ENCODE measurements at regions not wholly inside any gene's neighbourhood (a gene's known extent, or its start where the extent isn't known, plus 50 kb on each side); places are given as distances from the start of the nearest gene placed in this dataset.

DNA sequence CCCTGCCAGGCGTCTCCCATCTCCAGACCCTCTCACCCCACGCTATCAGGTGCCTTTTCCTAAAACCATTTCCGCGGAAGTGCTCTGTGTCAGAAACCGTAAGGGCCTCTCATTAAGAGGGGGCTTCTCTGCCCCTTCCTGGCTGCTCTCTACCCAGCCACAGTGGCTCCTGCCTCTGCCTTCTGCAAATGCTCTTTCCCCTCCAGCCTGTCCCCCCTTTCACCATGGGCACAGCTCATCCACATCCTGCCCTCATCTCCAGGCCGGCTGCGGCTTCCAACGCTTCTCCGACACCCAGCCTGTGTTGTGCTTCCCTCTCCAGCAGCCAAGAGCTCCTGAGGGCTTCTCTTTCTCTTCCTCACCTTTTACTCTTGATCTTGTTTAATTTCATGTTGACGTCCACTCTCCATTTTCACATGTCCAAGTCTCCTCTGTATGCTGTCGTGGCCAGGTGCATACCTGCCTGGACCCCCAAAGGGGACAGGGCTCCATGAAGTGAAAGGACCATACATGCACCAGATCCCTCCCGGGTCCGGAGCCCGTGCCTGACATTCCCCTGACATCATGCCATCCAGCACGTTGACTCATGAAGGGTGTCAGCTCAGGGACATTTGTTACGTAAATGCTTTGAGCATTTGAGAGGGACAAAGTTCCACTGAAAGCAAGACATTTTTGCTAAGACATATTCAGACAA is 306.5 kb downstream of the AJAP1 start:
- WGBS (ENCODE audit: insufficient coverage), result 86% methylated on average over 15 of the region's 16 CpGs
- Histone ChIP-seq H2AFZ (ENCODE audit: insufficient read depth, low read depth, low read length, poor library complexity, severe bottlenecking) (no peak overlapping the region), H3K27ac (ENCODE audit: low read depth in 1 of 2, low read length in 2 of 2) (no peak overlapping the region), H4K20me1 (ENCODE audit: insufficient read depth, low read length) (no peaks in the 10 kb centered on the region), H3K9ac (ENCODE audit: insufficient read depth, low read length, poor library complexity, severe bottlenecking) (no peak overlapping the region), H3K36me3 (replicated peaks in 1 of 2; ENCODE audit: control insufficient read depth in 1 of 2, insufficient read depth in 2 of 2, low read length in 2 of 2) (no peaks in the 10 kb centered on the region), H3K4me2 (replicated peaks; ENCODE audit: extremely low read depth, low read length, poor library complexity, severe bottlenecking) (no peak overlapping the region), H3K27me3 (ENCODE audit: control insufficient read depth in 2 of 2, insufficient read depth in 2 of 2, low read length in 2 of 2) (no peaks in the 10 kb centered on the region), H3K9me3 (replicated peaks in 1 of 2; ENCODE audit: control insufficient read depth in 1 of 2, insufficient read depth in 1 of 2, low read length in 2 of 2) (no peaks in the 10 kb centered on the region), H3K4me3 (replicated peaks in 1 of 3; ENCODE audit: low read depth in 2 of 3, low read length in 3 of 3) (no peak overlapping the region), H3K4me1 (ENCODE audit: control insufficient read depth in 1 of 2, insufficient read depth in 2 of 2, low read length in 2 of 2) (no peaks in the 10 kb centered on the region), H3K79me2 (ENCODE audit: insufficient read depth, low read length) (no peaks in the 10 kb centered on the region)
- H3K4me1 Mint-ChIP-seq, result no peaks in the 10 kb centered on the region
- peaks cover 1 to 5% (median 3%) of the 10 kb centered on the region in 3 donors for H3K27me3 Mint-ChIP-seq (ENCODE audit: low read depth in 3 of 3)
- H3K36me3 Mint-ChIP-seq, result no peaks in the 10 kb centered on the region
- DNase-seq, result no peak
- intact Hi-C loops (cut with micrococcal nuclease), result no loop called here
- H3K27ac Mint-ChIP-seq, result no peak overlapping the region
- peaks cover 0 to 8% (median 2%) of the 10 kb centered on the region in 7 donors for H3K9me3 Mint-ChIP-seq
- no peak overlapping the region for H3K4me3 Mint-ChIP-seq
- TF ChIP-seq, protein P1, sequence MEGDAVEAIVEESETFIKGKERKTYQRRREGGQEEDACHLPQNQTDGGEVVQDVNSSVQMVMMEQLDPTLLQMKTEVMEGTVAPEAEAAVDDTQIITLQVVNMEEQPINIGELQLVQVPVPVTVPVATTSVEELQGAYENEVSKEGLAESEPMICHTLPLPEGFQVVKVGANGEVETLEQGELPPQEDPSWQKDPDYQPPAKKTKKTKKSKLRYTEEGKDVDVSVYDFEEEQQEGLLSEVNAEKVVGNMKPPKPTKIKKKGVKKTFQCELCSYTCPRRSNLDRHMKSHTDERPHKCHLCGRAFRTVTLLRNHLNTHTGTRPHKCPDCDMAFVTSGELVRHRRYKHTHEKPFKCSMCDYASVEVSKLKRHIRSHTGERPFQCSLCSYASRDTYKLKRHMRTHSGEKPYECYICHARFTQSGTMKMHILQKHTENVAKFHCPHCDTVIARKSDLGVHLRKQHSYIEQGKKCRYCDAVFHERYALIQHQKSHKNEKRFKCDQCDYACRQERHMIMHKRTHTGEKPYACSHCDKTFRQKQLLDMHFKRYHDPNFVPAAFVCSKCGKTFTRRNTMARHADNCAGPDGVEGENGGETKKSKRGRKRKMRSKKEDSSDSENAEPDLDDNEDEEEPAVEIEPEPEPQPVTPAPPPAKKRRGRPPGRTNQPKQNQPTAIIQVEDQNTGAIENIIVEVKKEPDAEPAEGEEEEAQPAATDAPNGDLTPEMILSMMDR (IDR thresholded peaks at IDR 0.05), result no peak

DNA sequence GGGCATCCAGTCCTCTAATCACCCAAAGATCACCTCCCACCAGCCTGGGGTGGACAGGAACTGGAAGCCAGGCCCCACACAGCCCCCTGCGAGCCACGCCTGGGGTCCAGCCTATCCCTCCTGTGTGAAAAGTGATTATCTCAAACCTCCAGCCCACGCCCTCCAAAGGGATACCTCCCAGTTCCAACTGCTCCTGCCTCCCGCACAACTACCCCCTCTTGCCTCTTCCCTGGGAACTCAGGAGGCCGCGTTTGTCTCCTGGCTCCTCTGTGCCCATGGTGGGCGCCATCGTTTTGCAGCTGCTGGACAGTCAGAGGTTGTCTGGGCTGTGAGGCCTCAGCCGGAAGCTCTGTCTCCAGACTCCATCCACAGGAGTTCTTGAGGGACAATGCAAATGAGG is 305.9 kb downstream of the AJAP1 start:
- Histone ChIP-seq H4K20me1 (ENCODE audit: insufficient read depth, low read length) (no peaks in the 10 kb centered on the region), H3K4me3 (replicated peaks in 1 of 3; ENCODE audit: low read depth in 2 of 3, low read length in 3 of 3) (no peak overlapping the region), H3K27ac (ENCODE audit: low read depth in 1 of 2, low read length in 2 of 2) (no peak overlapping the region), H3K27me3 (ENCODE audit: control insufficient read depth in 2 of 2, insufficient read depth in 2 of 2, low read length in 2 of 2) (no peaks in the 10 kb centered on the region), H3K4me2 (replicated peaks; ENCODE audit: extremely low read depth, low read length, poor library complexity, severe bottlenecking) (no peak overlapping the region), H3K4me1 (ENCODE audit: control insufficient read depth in 1 of 2, insufficient read depth in 2 of 2, low read length in 2 of 2) (no peaks in the 10 kb centered on the region), H3K9me3 (replicated peaks in 1 of 2; ENCODE audit: control insufficient read depth in 1 of 2, insufficient read depth in 1 of 2, low read length in 2 of 2) (peaks cover 0 to 3% of the 10 kb centered on the region in 2 donors), H2AFZ (ENCODE audit: insufficient read depth, low read depth, low read length, poor library complexity, severe bottlenecking) (no peak overlapping the region), H3K9ac (ENCODE audit: insufficient read depth, low read length, poor library complexity, severe bottlenecking) (no peak overlapping the region), H3K36me3 (replicated peaks in 1 of 2; ENCODE audit: control insufficient read depth in 1 of 2, insufficient read depth in 2 of 2, low read length in 2 of 2) (no peaks in the 10 kb centered on the region), H3K79me2 (ENCODE audit: insufficient read depth, low read length) (no peaks in the 10 kb centered on the region)
- Mint-ChIP-seq H3K27me3 (ENCODE audit: low read depth in 3 of 3) (peaks cover 1 to 6% (median 2%) of the 10 kb centered on the region in 3 donors), H3K4me1 (no peaks in the 10 kb centered on the region), H3K9me3 (peaks cover 0 to 8% (median 7%) of the 10 kb centered on the region in 7 donors), H3K36me3 (no peaks in the 10 kb centered on the region), H3K4me3 (no peak overlapping the region), H3K27ac (peak overlapping the region in 1 of 7 donors; percentile 56)
- DNase-seq, result no peak
- WGBS (ENCODE audit: insufficient coverage), result 91% methylated on average over 4 of the region's 9 CpGs
- TF ChIP-seq, protein P1 (IDR thresholded peaks at IDR 0.05), result no peak
- intact Hi-C loops (cut with micrococcal nuclease), result no loop called here
